Sigmoid colon (tissue), 3 donors: ENCODE measurements at regions not wholly inside any gene's neighbourhood (a gene's known extent, or its start where the extent isn't known, plus 50 kb on each side); places are given as distances from the start of the nearest gene placed in this dataset.

Experiments used
- CTCF ChIP-seq, 4 experiments: fragments of 450-650 bp in 3 of 4; fragments of 200-600 bp in 1 of 4; IDR thresholded peaks; one replicate each; pipeline ENCODE4 v1.5.1; 2016 to 2019; ENCODE audit warnings: antibody characterized with exemption in 4 of 4, mild to moderate bottlenecking in 3 of 4, moderate library complexity in 2 of 4
- POLR2A ChIP-seq, 2 donors: fragments of 450-650 bp; IDR thresholded peaks; one replicate each; pipeline ENCODE4 v1.6.1; 2016; ENCODE audit warnings: antibody characterized with exemption in 2 of 2, mild to moderate bottlenecking in 2 of 2, moderate library complexity in 2 of 2

DNA sequence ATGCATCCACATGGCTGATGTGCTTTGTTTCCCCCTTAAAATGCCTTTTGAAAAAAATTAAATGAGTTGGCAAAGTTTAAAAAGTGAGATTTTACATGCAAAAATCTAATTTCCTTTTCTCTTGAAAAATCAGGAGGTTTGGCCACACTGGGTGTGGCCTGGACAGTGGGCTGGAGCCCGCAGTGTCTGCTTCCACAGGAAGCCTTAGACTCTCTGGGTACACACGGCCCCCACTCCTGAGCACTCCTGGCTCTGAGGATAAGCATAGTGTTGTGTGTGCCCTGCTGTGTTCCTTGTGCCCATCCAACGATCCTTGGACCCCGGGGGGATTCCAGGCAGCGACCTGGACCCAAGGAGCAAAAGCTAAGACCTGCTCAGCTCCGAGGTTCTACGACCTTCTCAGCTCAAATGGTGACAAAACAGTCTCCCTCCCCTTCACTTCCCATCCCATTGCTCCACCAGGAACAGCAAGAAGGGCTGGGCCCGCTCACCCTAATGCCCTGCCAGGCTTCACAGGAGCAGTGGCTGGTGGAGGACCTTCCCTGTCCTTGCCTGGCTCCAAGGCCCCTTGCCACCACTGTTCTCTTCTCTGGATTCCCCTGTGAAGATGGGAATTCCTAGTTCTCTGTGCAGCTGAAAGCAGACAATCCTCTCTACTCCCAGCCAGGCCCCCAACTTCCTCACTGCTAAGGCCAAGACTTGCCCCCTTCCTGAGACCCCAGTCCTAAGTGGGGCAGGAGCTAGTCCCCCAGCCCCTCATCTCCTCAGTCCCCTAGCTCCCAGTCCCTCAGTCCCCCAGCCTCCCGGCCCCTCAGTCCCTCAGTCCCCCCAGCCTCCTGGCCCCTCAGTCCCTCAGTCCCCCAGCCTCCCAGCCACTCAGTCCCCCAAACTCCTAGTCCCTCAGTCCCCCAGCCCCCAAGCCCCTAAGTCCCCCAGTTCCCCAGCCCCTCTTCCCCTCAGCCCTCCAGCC lies 395.8 kb downstream of the PTPRU start:
- no peak for TF ChIP-seq POLR2A (IDR thresholded peaks at IDR 0.05)
- TF ChIP-seq CTCF (IDR thresholded peaks at IDR 0.05), result no peak
